Fibroblast of lung (primary cell): ENCODE measurements at regions not wholly inside any gene's neighbourhood (a gene's known extent, or its start where the extent isn't known, plus 50 kb on each side); places are given as distances from the start of the nearest gene placed in this dataset.
"Not testable (repeated sequence)": the region's sequence is repeated elsewhere in the genome, so short reads cannot be mapped to it uniquely, and the experiment has no call there.

Experiments
- DNase-seq, 2 donors: peaks; one replicate each; pipeline versions ENCODE4 v3.0.0 to v3.0.0-alpha.2; 2010; ENCODE audit warnings: low read depth in 2 of 2
- H2AFZ ChIP-seq: 2 replicates; pipeline ENCODE4 v1.5.1; 2012; ENCODE audit warnings: low read length, control low read depth, inconsistent platforms
- H3K27ac ChIP-seq: 2 replicates; pipeline ENCODE4 v1.5.1; 2011; ENCODE audit warnings: low read length, control low read depth; ENCODE audit not compliant: insufficient read depth
- H3K27me3 ChIP-seq: 2 replicates; pipeline ENCODE4 v1.5.1; 2011; ENCODE audit warnings: mild to moderate bottlenecking, low read length; ENCODE audit not compliant: control insufficient read depth, insufficient read depth
- H3K36me3 ChIP-seq: 2 replicates; pipeline ENCODE4 v1.5.1; 2011; ENCODE audit warnings: low read length; ENCODE audit not compliant: control insufficient read depth, insufficient read depth
- H3K4me1 ChIP-seq: 2 replicates; pipeline ENCODE4 v1.5.1; 2011; ENCODE audit warnings: low read length; ENCODE audit not compliant: control insufficient read depth, insufficient read depth; ENCODE audit errors: extremely low read depth
- H3K4me2 ChIP-seq: 2 replicates; pipeline ENCODE4 v1.5.1; 2011; ENCODE audit warnings: low read length, control low read depth; ENCODE audit not compliant: insufficient read depth; ENCODE audit errors: extremely low read depth
- H3K4me3 ChIP-seq, 4 experiments: fragments of 200-600 bp in 1 of 4; sonication (generic) in 1 of 4; replicated peaks in 1 of 4; 2 replicates each; pipeline ENCODE4 v1.5.1; 2011 to 2016; ENCODE audit warnings: low read length in 4 of 4, low read depth in 3 of 4, mild to moderate bottlenecking in 3 of 4, control low read depth in 2 of 4, inconsistent platforms in 1 of 4, mixed read lengths in 1 of 4; ENCODE audit not compliant: insufficient read depth in 1 of 4; ENCODE audit errors: control extremely low read depth in 1 of 4
- H3K79me2 ChIP-seq: 2 replicates; pipeline ENCODE4 v1.5.1; 2012; ENCODE audit warnings: mild to moderate bottlenecking, low read length, inconsistent platforms; ENCODE audit not compliant: control insufficient read depth, insufficient read depth
- H3K9ac ChIP-seq: 2 replicates; pipeline ENCODE4 v1.5.1; 2011; ENCODE audit warnings: mild to moderate bottlenecking, low read length, control low read depth; ENCODE audit not compliant: insufficient read depth
- H3K9me3 ChIP-seq: 2 replicates; pipeline ENCODE4 v1.5.1; 2012; ENCODE audit warnings: low read depth, low read length; ENCODE audit not compliant: control insufficient read depth, insufficient read depth
- H4K20me1 ChIP-seq: 2 replicates; pipeline ENCODE4 v1.5.1; 2011; ENCODE audit warnings: low read length; ENCODE audit not compliant: control insufficient read depth, insufficient read depth; ENCODE audit errors: extremely low read depth

DNA sequence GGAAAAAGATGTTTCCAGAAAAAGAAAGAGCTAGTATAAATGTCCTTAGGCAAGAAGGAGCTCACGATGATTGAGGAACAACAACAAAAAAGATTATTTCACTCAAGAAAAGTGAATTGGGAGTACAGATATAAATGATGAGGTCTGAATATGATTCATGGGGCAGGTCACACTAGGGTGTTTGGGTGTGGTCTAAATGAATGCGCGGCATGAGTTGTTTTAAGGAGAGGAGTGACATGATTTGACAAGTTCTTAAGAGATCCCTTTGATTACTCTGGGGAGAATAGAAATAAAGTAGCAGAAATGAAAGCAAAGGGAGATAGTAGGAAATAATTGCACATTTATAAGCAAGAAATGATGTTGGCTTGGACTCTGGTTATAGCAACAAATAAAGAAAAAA, 59.3 kb downstream of the NUTM2D start:
- H3K36me3 ChIP-seq, H3K79me2 ChIP-seq, H3K27ac ChIP-seq, H3K4me2 ChIP-seq, H3K9me3 ChIP-seq, H2AFZ ChIP-seq, H3K4me1 ChIP-seq, H3K4me3 ChIP-seq, H3K9ac ChIP-seq, H4K20me1 ChIP-seq, H3K27me3 ChIP-seq: not testable (repeated sequence)
- DNase-seq, result peak; percentile 0 to 15

DNA sequence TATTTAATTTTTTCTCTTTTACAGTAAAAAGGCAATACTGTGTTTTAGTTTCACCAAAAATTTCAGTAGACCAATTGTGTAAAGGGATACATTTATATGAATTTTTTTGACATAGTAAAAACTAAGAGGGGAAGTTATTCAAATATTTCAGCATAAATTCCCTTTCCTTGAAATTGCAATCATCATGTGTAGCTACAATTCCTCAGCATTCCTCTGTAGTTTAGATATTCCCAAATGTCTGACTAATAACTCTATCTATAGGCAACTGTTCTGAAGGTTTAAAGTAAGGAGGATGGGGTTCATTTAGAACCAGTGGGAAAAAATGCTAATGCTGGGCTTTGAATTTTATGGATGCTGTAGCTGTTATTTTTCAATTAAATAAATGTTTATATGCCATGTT, 65.1 kb downstream of the NUTM2D start:
- not testable (repeated sequence) for H4K20me1 ChIP-seq, DNase-seq, H2AFZ ChIP-seq, H3K36me3 ChIP-seq, H3K9me3 ChIP-seq, H3K27ac ChIP-seq, H3K4me2 ChIP-seq, H3K4me3 ChIP-seq, H3K4me1 ChIP-seq, H3K27me3 ChIP-seq, H3K9ac ChIP-seq, H3K79me2 ChIP-seq

DNA sequence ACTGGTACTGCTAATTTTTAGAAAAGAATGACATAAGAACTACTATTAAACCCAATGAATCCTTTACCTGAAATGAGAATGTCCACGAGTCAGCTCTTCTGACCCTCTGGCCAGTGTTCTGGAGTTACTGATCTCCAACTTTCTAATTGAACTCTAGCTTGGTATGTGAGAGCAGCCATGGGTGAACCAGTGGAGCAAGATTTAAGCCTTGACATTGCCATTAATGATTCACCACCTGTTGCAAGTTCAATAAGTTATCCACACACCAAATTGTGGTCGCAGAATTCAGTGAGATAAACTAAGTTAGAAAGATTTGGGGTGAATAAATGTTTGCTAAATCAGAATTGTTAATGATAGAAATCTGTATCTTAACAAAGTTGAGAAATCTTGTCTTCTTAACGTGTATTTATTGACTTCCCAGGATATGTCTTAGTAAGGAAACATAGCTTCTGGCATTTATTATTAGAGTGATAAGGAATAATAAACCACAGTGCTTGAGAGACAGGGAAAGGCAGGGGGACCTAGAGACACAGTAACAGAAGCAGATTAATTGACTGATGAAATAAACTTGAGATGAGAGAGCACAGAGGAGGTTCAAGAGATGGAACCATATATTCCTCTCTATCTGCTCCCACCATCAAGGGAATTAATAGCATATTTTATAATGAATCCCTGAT, 67.3 kb downstream of the NUTM2D start:
- not testable (repeated sequence) for H3K9ac ChIP-seq, DNase-seq, H3K27ac ChIP-seq, H4K20me1 ChIP-seq, H3K27me3 ChIP-seq, H2AFZ ChIP-seq, H3K4me3 ChIP-seq, H3K4me2 ChIP-seq, H3K9me3 ChIP-seq, H3K36me3 ChIP-seq, H3K79me2 ChIP-seq, H3K4me1 ChIP-seq

DNA sequence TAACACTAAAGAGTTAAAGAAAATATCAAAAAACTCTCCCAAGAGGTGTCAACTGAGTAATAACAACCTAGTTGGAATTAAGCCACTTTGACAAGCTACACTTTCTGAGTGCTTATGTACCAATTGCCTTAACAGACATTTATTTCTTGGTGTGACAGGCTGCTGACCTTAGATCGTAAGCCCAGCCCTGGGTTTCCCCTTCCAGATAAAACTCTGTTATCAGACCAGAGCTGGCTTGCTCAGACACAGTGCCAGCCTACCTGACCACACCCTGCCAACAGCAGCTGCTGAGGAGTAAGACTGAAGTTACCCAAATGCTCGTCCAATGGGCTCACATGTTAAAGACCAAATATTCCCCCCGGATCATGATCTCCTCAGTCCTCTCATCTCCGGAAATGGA, 70.9 kb upstream of the MINPP1 start:
- H3K79me2 ChIP-seq, H3K4me3 ChIP-seq, H3K9me3 ChIP-seq, H4K20me1 ChIP-seq, H3K4me1 ChIP-seq, DNase-seq, H3K27ac ChIP-seq, H3K27me3 ChIP-seq, H2AFZ ChIP-seq, H3K4me2 ChIP-seq, H3K36me3 ChIP-seq, H3K9ac ChIP-seq: not testable (repeated sequence)

DNA sequence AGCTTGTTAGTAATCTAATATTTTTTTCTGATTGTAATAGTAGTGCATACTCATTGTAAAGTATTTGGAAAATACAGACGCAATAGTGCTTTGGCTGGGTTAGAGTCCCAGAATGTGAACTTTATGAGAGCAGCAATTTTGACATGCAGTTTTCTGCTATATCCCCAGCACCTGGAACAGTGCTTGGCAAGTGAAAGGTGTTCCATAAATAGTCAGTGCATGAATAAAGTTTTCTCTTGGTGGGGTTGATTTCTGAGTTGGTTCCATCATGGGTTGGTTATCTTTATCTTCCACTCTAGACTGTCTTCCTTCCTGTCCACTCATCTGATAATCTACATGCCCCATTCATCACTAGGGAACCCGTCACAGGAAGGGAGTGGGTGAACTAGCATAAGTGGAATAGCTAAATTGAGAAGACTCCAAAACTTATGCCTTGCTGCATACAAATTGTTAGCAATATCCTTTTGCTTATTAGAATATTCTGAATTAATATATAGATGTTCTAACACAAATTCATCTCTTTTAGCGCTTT, 69.3 kb upstream of the MINPP1 start:
- not testable (repeated sequence) for H3K9ac ChIP-seq, H3K27me3 ChIP-seq, H3K4me1 ChIP-seq, H3K9me3 ChIP-seq, H3K79me2 ChIP-seq, DNase-seq, H4K20me1 ChIP-seq, H2AFZ ChIP-seq, H3K4me2 ChIP-seq, H3K4me3 ChIP-seq, H3K27ac ChIP-seq, H3K36me3 ChIP-seq

DNA sequence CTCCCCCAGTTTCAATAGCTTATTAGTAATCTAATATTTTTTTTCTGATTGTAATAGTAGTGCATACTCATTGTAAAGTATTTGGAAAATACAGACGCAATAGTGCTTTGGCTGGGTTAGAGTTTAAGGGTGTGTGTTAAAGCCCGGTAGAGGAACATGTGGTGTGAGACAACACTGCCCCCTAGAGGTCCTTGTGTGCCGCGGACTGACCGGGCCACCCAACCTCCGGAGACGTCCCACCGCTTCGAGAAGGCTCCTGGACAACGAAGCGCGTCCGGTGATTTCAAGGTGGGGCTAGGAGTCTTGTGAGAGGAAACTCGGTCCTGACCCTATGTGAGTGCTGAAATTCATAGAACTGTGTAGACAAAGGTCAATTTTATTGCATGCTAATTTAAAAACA, 68.6 kb upstream of the MINPP1 start:
- H3K79me2 ChIP-seq, H3K4me2 ChIP-seq, H3K9ac ChIP-seq, H3K27me3 ChIP-seq, H3K36me3 ChIP-seq, H4K20me1 ChIP-seq, H3K27ac ChIP-seq, H3K4me1 ChIP-seq, H2AFZ ChIP-seq, DNase-seq, H3K4me3 ChIP-seq, H3K9me3 ChIP-seq: not testable (repeated sequence)

DNA sequence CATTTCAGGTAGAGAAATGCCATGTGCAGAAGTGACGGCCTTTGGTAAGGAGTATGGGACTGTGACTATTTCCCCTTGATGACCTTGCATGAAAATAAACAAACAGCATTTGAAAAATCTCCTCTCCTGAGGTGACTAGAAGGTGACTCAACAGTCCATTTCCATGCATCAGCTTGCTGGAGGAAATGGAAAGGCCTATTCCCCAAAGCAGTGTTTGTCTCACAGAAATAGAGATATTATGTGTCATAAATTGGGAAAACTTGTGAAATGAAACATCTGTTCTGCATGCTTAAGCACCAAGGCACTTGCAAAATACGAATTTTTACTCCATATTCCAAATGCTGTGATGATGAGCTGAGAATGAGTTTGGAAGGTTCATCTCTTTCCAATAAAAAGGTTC, 67.2 kb upstream of the MINPP1 start:
- H4K20me1 ChIP-seq, H3K36me3 ChIP-seq, H3K4me3 ChIP-seq, H3K27me3 ChIP-seq, H3K9ac ChIP-seq, H3K4me2 ChIP-seq, H3K79me2 ChIP-seq, H3K27ac ChIP-seq, H2AFZ ChIP-seq, H3K9me3 ChIP-seq, H3K4me1 ChIP-seq: not testable (repeated sequence)
- peak; percentile 47 to 65 for DNase-seq
